NCI-H510A (cell line): ENCODE measurements at regions not wholly inside any gene's neighbourhood (a gene's known extent, or its start where the extent isn't known, plus 50 kb on each side); places are given as distances from the start of the nearest gene placed in this dataset.

Source experiments
- DNase-seq: peaks from one replicate; lab custom pipeline; 2025; lab: John Stamatoyannopoulos, UW

GRCh38 chr18:40662898-40663437 lies 1292.1 kb upstream of the PIK3C3 start:
- DNase-seq: no peak

- DNase-seq: no peak
Observed at GRCh38 chr18:40653682-40654081, 1301.4 kb upstream of the PIK3C3 start.

GRCh38 chr18:40652321-40652720 lies 1302.7 kb upstream of the PIK3C3 start:
- DNase-seq: no peak

GRCh38 chr18:40651163-40651562 lies 1303.9 kb upstream of the PIK3C3 start:
- DNase-seq: no peak

- DNase-seq: no peak
Observed at GRCh38 chr18:40642692-40643229, 1312.3 kb upstream of the PIK3C3 start.

- DNase-seq: no peak
Observed at GRCh38 chr18:40631319-40631718, 1323.7 kb upstream of the PIK3C3 start.

- no peak for DNase-seq
Observed at GRCh38 chr18:40630496-40630895, 1324.5 kb upstream of the PIK3C3 start.

GRCh38 chr18:40624959-40625358 lies 1330.1 kb upstream of the PIK3C3 start:
- DNase-seq: no peak

- DNase-seq: no peak
Observed at GRCh38 chr18:40613721-40614120, 1341.3 kb upstream of the PIK3C3 start.

GRCh38 chr18:40612356-40612755 lies 1342.7 kb upstream of the PIK3C3 start:
- DNase-seq: no peak

GRCh38 chr18:40608226-40608625 lies 1346.8 kb upstream of the PIK3C3 start:
- DNase-seq: no peak

- DNase-seq: no peak
Observed at GRCh38 chr18:40607542-40608148, 1347.4 kb upstream of the PIK3C3 start.

- DNase-seq: no peak
Observed at GRCh38 chr18:40606996-40607395, 1348.0 kb upstream of the PIK3C3 start.

- DNase-seq: no peak
Observed at GRCh38 chr18:40583671-40584070, 1371.4 kb upstream of the PIK3C3 start.

GRCh38 chr18:40582105-40582504 lies 1372.9 kb upstream of the PIK3C3 start:
- no peak for DNase-seq

- DNase-seq: no peak
Observed at GRCh38 chr18:40577981-40578365, 1377.1 kb upstream of the PIK3C3 start.

GRCh38 chr18:40577239-40577980 lies 1377.6 kb upstream of the PIK3C3 start:
- no peak for DNase-seq

GRCh38 chr18:40576507-40577115 lies 1378.4 kb upstream of the PIK3C3 start:
- DNase-seq: no peak

GRCh38 chr18:40570615-40571014 lies 1384.4 kb upstream of the PIK3C3 start:
- DNase-seq: no peak

- DNase-seq: no peak
Observed at GRCh38 chr18:40569605-40570004, 1385.4 kb upstream of the PIK3C3 start.

GRCh38 chr18:40566510-40566844 lies 1388.6 kb upstream of the PIK3C3 start:
- no peak for DNase-seq

GRCh38 chr18:40565805-40566509 lies 1389.1 kb upstream of the PIK3C3 start:
- DNase-seq: no peak
